ENCODE measurements at regions not wholly inside any gene's neighbourhood (a gene's known extent, or its start where the extent isn't known, plus 50 kb on each side); places are given as distances from the start of the nearest gene placed in this dataset.
A peak's percentile ranks its signal among the peaks of the same experiment; 100 is the strongest.

DNA sequence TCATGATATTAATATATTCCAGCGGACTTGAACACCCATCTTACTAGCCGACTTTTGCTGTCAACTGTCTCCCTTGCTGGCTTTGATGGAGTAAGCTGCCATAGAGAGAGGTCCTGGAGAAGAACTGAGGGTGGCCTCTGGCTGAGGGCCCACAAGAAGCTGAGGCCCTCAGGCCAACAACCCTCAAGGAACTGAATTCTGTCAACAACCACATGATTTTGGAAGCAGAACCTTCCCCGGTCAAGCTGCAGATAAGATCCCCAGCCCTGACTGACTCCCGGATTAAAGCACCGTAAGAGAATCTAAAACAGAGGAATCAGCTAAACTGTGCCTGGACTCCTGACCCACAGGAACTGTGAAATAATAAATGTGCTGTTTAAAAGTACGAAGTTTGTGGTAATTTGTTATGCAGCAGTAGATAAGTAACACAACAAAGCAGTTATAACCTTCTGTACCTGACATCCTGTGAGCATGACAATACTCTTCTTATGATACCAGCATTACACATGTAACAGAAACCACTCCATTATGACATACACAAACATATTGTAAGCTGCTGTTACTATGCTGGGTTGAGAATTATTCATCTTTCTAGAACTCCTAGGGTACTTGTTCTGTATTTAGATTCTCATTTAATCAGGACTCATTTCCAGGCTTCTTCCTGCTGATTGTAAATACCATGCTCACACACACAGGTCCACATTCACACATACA is 66.2 kb downstream of the HES1 start:
- Histone ChIP-seq H3K9ac (ENCODE audit: low read length) (no peak overlapping the region), H3K4me1 (ENCODE audit: control insufficient read depth, insufficient read depth, low read length) (no peaks in the 10 kb centered on the region), H3K4me3 (ENCODE audit: low read length) (no peak overlapping the region), H3K27me3 (replicated peaks; ENCODE audit: control insufficient read depth, insufficient read depth, low read length) (peaks cover 48% of the 10 kb centered on the region), H3K36me3 (ENCODE audit: control insufficient read depth, insufficient read depth, low read length, severe bottlenecking) (no peaks in the 10 kb centered on the region), H3K9me3 (ENCODE audit: control insufficient read depth, low read length) (no peaks in the 10 kb centered on the region)
- no peak for DNase-seq (ENCODE audit: low read depth)

- no peaks in the 10 kb centered on the region for H3K36me3 ChIP-seq (ENCODE audit: control insufficient read depth, insufficient read depth, low read length, severe bottlenecking)
- H3K4me3 ChIP-seq (ENCODE audit: low read length): no peak overlapping the region
- no peak overlapping the region for H3K9ac ChIP-seq (ENCODE audit: low read length)
- no peaks in the 10 kb centered on the region for H3K4me1 ChIP-seq (ENCODE audit: control insufficient read depth, insufficient read depth, low read length)
- peaks cover 33% of the 10 kb centered on the region for H3K27me3 ChIP-seq (replicated peaks; ENCODE audit: control insufficient read depth, insufficient read depth, low read length)
- no peaks in the 10 kb centered on the region for H3K9me3 ChIP-seq (ENCODE audit: control insufficient read depth, low read length)
- no peak for DNase-seq (ENCODE audit: low read depth)
Measured at GRCh38 chr3:194203482-194204041, 67.6 kb downstream of the HES1 start.

DNA sequence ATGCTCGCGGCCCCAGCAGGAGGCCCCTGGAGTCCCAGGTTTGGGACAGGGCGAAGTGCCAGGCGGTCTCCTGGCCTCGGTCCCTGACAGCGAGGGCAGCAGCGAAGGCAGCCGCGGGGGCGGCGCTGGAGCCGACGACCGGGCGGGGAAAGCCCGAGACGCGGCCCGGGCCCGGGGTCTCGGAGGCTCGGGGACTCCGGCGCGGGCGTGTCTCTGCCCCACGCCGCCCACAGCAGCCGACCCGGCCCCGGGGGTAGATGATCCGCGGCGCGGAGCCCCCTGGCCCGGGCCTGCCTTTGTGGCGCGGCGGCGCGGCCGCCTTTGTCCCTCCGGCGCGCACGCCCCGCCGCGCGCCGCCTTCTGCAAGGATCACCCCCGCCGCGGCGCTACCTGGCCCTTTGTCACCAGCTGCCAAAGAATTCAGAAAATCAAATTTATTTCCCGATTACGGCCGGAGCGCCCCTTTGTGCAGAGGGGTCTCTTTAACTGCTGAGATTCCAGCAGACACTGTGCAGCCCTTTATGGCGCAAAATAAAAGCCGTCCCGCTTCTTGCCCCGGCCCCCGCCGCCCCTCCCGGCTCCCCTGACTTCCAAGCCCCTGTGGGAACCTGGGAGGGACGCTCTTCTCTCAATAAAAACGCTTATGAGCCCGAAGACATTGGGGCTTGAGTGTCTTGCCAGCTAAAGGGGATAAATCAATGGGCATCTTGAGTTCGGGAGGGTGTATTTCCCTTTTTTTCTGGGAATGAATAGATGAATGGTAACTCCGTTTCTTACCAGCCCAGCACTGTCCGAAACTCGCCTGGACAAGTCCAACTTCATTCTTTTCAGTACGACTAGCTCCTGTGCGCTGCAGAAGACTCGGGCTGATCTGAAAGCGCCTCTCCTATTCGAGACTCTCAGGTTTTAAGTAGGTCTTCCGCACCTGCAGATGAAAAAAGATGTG is 68.4 kb downstream of the HES1 start:
- no peak overlapping the region for H3K4me3 ChIP-seq (ENCODE audit: low read length)
- H3K27me3 ChIP-seq (replicated peaks; ENCODE audit: control insufficient read depth, insufficient read depth, low read length): peaks cover 26% of the 10 kb centered on the region
- no peak for DNase-seq (ENCODE audit: low read depth)
- H3K9ac ChIP-seq (ENCODE audit: low read length): no peak overlapping the region
- H3K9me3 ChIP-seq (ENCODE audit: control insufficient read depth, low read length): no peaks in the 10 kb centered on the region
- no peaks in the 10 kb centered on the region for H3K4me1 ChIP-seq (ENCODE audit: control insufficient read depth, insufficient read depth, low read length)
- no peaks in the 10 kb centered on the region for H3K36me3 ChIP-seq (ENCODE audit: control insufficient read depth, insufficient read depth, low read length, severe bottlenecking)

- no peak overlapping the region for H3K4me3 ChIP-seq (ENCODE audit: low read length)
- DNase-seq (ENCODE audit: low read depth): no peak
Measured at GRCh38 chr3:194205675-194206133, 69.8 kb downstream of the HES1 start.

DNA sequence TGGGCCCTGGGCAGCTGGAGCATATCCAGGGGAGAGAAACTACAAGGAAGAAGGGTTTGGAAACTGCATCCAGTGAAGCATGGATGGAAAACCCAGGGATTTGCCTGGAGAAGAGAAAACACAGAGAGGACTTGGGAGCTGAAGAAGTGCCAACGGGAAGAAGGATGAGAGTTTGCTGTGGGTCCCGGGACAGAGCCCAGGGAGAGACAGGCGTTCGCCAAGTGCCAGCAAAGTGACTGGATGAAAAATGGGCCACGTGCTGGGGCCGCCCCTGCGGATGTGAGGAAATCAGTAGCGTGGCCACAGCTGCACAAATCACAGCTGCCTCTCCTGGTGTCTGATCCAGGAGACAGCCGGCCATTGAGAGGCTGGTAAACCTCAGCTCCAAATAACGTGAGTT is 70.4 kb downstream of the HES1 start:
- Histone ChIP-seq H3K4me3 (ENCODE audit: low read length) (no peak overlapping the region), H3K9me3 (ENCODE audit: control insufficient read depth, low read length) (no peaks in the 10 kb centered on the region), H3K9ac (ENCODE audit: low read length) (no peak overlapping the region), H3K27me3 (replicated peaks; ENCODE audit: control insufficient read depth, insufficient read depth, low read length) (peaks cover 25% of the 10 kb centered on the region), H3K36me3 (ENCODE audit: control insufficient read depth, insufficient read depth, low read length, severe bottlenecking) (no peaks in the 10 kb centered on the region), H3K4me1 (ENCODE audit: control insufficient read depth, insufficient read depth, low read length) (no peaks in the 10 kb centered on the region)
- no peak for DNase-seq (ENCODE audit: low read depth)

More at GRCh38 chr3:194205675-194206133, 69.8 kb downstream of the HES1 start:
- Histone ChIP-seq H3K36me3 (ENCODE audit: control insufficient read depth, insufficient read depth, low read length, severe bottlenecking) (no peaks in the 10 kb centered on the region), H3K27me3 (replicated peaks; ENCODE audit: control insufficient read depth, insufficient read depth, low read length) (peaks cover 21% of the 10 kb centered on the region), H3K9me3 (ENCODE audit: control insufficient read depth, low read length) (no peaks in the 10 kb centered on the region), H3K4me1 (ENCODE audit: control insufficient read depth, insufficient read depth, low read length) (no peaks in the 10 kb centered on the region), H3K9ac (ENCODE audit: low read length) (no peak overlapping the region)

GRCh38 chr3:194208709-194209108 is 72.8 kb downstream of the HES1 start:
- Histone ChIP-seq H3K9me3 (ENCODE audit: control insufficient read depth, low read length) (no peaks in the 10 kb centered on the region), H3K4me1 (ENCODE audit: control insufficient read depth, insufficient read depth, low read length) (no peaks in the 10 kb centered on the region), H3K9ac (ENCODE audit: low read length) (no peak overlapping the region), H3K4me3 (ENCODE audit: low read length) (no peak overlapping the region), H3K36me3 (ENCODE audit: control insufficient read depth, insufficient read depth, low read length, severe bottlenecking) (no peaks in the 10 kb centered on the region), H3K27me3 (replicated peaks; ENCODE audit: control insufficient read depth, insufficient read depth, low read length) (peaks cover 30% of the 10 kb centered on the region)
- no peak for DNase-seq (ENCODE audit: low read depth)

GRCh38 chr3:194212161-194212844 is 76.4 kb downstream of the HES1 start:
- no peak for DNase-seq (ENCODE audit: low read depth)
- H3K4me1 ChIP-seq (ENCODE audit: control insufficient read depth, insufficient read depth, low read length): no peaks in the 10 kb centered on the region
- no peak overlapping the region for H3K9ac ChIP-seq (ENCODE audit: low read length)
- peaks cover 24% of the 10 kb centered on the region for H3K27me3 ChIP-seq (replicated peaks; ENCODE audit: control insufficient read depth, insufficient read depth, low read length)
- H3K36me3 ChIP-seq (ENCODE audit: control insufficient read depth, insufficient read depth, low read length, severe bottlenecking): no peaks in the 10 kb centered on the region
- no peak overlapping the region for H3K4me3 ChIP-seq (ENCODE audit: low read length)
- H3K9me3 ChIP-seq (ENCODE audit: control insufficient read depth, low read length): no peaks in the 10 kb centered on the region

DNA sequence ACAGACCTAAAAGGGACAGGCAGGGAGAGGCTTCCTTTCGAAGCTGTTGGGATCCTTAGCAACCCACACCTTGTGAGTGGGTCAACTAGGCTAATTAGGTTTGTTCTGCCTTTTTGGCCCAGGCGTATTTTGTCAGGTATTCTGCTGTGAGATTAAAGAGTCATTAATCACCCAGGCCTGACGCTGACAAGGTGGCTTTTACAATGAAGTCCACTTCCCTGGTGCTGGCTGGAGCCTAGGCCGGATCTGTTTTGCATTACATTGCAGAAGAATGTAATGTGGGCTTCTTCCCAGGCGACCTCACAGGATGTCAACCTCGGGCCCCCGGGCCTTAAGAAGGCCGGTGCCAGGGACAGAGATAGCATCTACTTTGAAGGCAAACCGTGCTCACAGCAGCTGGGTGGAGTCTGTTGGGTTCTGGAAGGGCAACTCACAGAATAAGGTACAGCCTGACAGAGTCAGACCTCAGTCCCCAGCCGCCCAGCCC is 76.9 kb downstream of the HES1 start:
- Histone ChIP-seq H3K4me1 (ENCODE audit: control insufficient read depth, insufficient read depth, low read length) (no peaks in the 10 kb centered on the region), H3K27me3 (replicated peaks; ENCODE audit: control insufficient read depth, insufficient read depth, low read length) (peaks cover 25% of the 10 kb centered on the region), H3K9me3 (ENCODE audit: control insufficient read depth, low read length) (no peaks in the 10 kb centered on the region), H3K9ac (ENCODE audit: low read length) (no peak overlapping the region), H3K4me3 (ENCODE audit: low read length) (no peak overlapping the region), H3K36me3 (ENCODE audit: control insufficient read depth, insufficient read depth, low read length, severe bottlenecking) (no peaks in the 10 kb centered on the region)
- DNase-seq (ENCODE audit: low read depth): peak; percentile 25

- Histone ChIP-seq H3K36me3 (ENCODE audit: control insufficient read depth, insufficient read depth, low read length, severe bottlenecking) (no peaks in the 10 kb centered on the region), H3K4me3 (ENCODE audit: low read length) (no peak overlapping the region), H3K27me3 (replicated peaks; ENCODE audit: control insufficient read depth, insufficient read depth, low read length) (peaks cover 34% of the 10 kb centered on the region), H3K9ac (ENCODE audit: low read length) (no peak overlapping the region), H3K9me3 (ENCODE audit: control insufficient read depth, low read length) (no peaks in the 10 kb centered on the region), H3K4me1 (ENCODE audit: control insufficient read depth, insufficient read depth, low read length) (no peaks in the 10 kb centered on the region)
- DNase-seq (ENCODE audit: low read depth): no peak
Measured at GRCh38 chr3:194215392-194215791, 79.4 kb downstream of the HES1 start.

DNA sequence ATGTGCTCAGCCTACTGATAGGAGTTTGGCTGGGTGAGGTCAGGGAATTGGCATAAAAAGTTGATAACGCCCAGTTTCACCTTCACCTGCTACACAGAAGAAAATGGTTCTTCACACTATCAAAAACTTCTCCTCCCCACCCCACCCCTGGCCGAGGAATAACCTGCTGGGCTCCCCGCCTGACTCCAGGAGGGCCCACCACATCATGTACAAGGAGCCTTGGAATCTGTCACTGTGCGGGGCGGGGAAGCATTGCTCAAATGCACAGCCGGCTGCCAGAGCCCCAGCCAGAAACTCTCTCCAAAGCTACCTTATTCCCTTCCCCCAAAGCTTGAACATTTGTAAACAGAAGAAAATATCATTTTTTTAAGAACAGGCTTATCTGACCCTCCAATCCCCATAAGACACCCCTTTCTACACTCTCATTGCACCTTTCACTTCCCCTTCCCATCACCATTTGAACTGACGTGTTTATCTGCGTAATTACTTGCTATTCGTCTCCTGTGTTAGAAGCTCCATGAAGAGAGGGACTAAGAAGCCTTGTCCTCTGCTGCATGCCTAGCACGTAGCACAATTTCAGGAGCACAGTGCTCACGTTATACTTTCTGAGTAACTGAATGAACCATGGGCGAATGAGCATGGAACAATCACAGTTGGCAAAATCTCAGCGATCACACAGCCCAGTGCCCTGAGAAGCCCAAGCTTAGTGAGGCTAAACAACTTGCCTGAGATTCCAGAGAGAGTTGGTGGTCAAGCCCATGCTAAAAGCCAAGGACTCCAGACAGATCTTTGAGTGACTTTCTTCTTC is 82.9 kb downstream of the HES1 start:
- Histone ChIP-seq H3K27me3 (replicated peaks; ENCODE audit: control insufficient read depth, insufficient read depth, low read length) (peaks cover 22% of the 10 kb centered on the region), H3K4me3 (ENCODE audit: low read length) (no peak overlapping the region), H3K4me1 (ENCODE audit: control insufficient read depth, insufficient read depth, low read length) (no peaks in the 10 kb centered on the region), H3K9ac (ENCODE audit: low read length) (no peak overlapping the region), H3K36me3 (ENCODE audit: control insufficient read depth, insufficient read depth, low read length, severe bottlenecking) (no peaks in the 10 kb centered on the region), H3K9me3 (ENCODE audit: control insufficient read depth, low read length) (no peaks in the 10 kb centered on the region)
- DNase-seq (ENCODE audit: low read depth): no peak

Measured in adipocyte (in vitro differentiated cells).